Activated CD4-positive, alpha-beta T cell treated with anti-CD3 and anti-CD28 coated beads, Interleukin-2, amount 50 U/mL, for 48 hours (primary cell): ENCODE measurements at regions not wholly inside any gene's neighbourhood (a gene's known extent, or its start where the extent isn't known, plus 50 kb on each side); places are given as distances from the start of the nearest gene placed in this dataset.
A peak's percentile ranks its signal among the peaks of the same experiment; 100 is the strongest.

Source experiments
- DNase-seq, 2 experiments: peaks; one replicate each; pipeline ENCODE4 v3.0.0-alpha.2; 2020

- no peak for DNase-seq
Observed at GRCh38 chr1:30400507-30400906, 322.9 kb downstream of the MATN1 start.

GRCh38 chr1:30399026-30399425, 324.4 kb downstream of the MATN1 start:
- DNase-seq: no peak

GRCh38 chr1:30397576-30397975, 325.8 kb downstream of the MATN1 start:
- DNase-seq: no peak

GRCh38 chr1:30395631-30396030, 327.8 kb downstream of the MATN1 start:
- DNase-seq: no peak

- DNase-seq: no peak
Observed at GRCh38 chr1:30388386-30388785, 335.0 kb downstream of the MATN1 start.

- DNase-seq: no peak
Observed at GRCh38 chr1:30386156-30386926, 337.0 kb downstream of the MATN1 start.

- DNase-seq: no peak
Observed at GRCh38 chr1:30385246-30385995, 338.0 kb downstream of the MATN1 start.

GRCh38 chr1:30384286-30385245, 338.8 kb downstream of the MATN1 start:
- no peak for DNase-seq

GRCh38 chr1:30383221-30383711, 340.1 kb downstream of the MATN1 start:
- no peak for DNase-seq

GRCh38 chr1:30382496-30382895, 340.9 kb downstream of the MATN1 start:
- no peak for DNase-seq

GRCh38 chr1:30381671-30382365, 341.6 kb downstream of the MATN1 start:
- DNase-seq: no peak

GRCh38 chr1:30381266-30381665, 342.1 kb downstream of the MATN1 start:
- DNase-seq: no peak

GRCh38 chr1:30380625-30380984, 342.8 kb downstream of the MATN1 start:
- no peak for DNase-seq

GRCh38 chr1:30379684-30380624, 343.4 kb downstream of the MATN1 start:
- peak; percentile 20 to 43 for DNase-seq

GRCh38 chr1:30378991-30379581, 344.3 kb downstream of the MATN1 start:
- no peak for DNase-seq

- DNase-seq: no peak
Observed at GRCh38 chr1:30378003-30378596, 345.3 kb downstream of the MATN1 start.

GRCh38 chr1:30377230-30378002, 346.0 kb downstream of the MATN1 start:
- no peak for DNase-seq

- DNase-seq: no peak
Observed at GRCh38 chr1:30376054-30376697, 347.2 kb downstream of the MATN1 start.

- DNase-seq: no peak
Observed at GRCh38 chr1:30375156-30375555, 348.2 kb downstream of the MATN1 start.
